ENCODE measurements at regions not wholly inside any gene's neighbourhood (a gene's known extent, or its start where the extent isn't known, plus 50 kb on each side); places are given as distances from the start of the nearest gene placed in this dataset.

DNA sequence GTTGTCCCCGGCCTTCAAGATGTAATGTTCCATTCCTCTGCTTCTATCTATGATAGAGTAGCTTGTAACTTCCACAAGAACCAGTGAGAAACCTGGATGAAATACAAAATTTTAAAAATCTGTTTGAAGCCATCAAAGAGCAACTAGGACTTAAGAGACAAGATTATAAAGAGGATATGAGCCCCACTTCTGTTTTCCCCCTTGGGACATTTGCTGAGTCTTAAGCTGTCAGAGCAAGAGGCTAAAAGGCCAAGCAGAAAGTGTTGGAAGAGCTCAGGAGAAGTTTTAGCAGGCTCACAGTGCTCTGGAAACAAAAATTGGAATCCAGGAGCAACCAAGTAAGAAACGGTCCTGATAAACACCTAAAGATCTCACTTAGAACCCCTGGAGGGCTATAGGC lies 76.1 kb downstream of the ADRB2 start:
- POLR2A ChIA-PET (ENCODE audit: low non-redundant PET): no interaction called here
- Histone ChIP-seq H3K4me1 (ENCODE audit: insufficient read depth, low read length, poor library complexity, severe bottlenecking) (no peaks in the 10 kb centered on the region), H3K27me3 (replicated peaks; ENCODE audit: insufficient read depth, low read depth, low read length, poor library complexity) (peaks cover 11% of the 10 kb centered on the region), H3K4me3 (ENCODE audit: low read depth, low read length, poor library complexity, severe bottlenecking) (no peak overlapping the region), H3K36me3 (ENCODE audit: insufficient read depth, low read length, poor library complexity, severe bottlenecking) (no peaks in the 10 kb centered on the region), H3K27ac (ENCODE audit: low read depth, low read length, poor library complexity, severe bottlenecking) (no peak overlapping the region), H3K9me3 (ENCODE audit: low read depth, low read length, poor library complexity, severe bottlenecking) (no peaks in the 10 kb centered on the region)
- DNase-seq (ENCODE audit: low spot score): no peak
- no TSS peak for BruUV-seq (replicated peaks)
- no peak for TF ChIP-seq EZH2 (IDR thresholded peaks at IDR 0.05; ENCODE audit: borderline replicate concordance, low read depth, low read length, poor library complexity, severe bottlenecking)
- TF ChIP-seq, protein P1, sequence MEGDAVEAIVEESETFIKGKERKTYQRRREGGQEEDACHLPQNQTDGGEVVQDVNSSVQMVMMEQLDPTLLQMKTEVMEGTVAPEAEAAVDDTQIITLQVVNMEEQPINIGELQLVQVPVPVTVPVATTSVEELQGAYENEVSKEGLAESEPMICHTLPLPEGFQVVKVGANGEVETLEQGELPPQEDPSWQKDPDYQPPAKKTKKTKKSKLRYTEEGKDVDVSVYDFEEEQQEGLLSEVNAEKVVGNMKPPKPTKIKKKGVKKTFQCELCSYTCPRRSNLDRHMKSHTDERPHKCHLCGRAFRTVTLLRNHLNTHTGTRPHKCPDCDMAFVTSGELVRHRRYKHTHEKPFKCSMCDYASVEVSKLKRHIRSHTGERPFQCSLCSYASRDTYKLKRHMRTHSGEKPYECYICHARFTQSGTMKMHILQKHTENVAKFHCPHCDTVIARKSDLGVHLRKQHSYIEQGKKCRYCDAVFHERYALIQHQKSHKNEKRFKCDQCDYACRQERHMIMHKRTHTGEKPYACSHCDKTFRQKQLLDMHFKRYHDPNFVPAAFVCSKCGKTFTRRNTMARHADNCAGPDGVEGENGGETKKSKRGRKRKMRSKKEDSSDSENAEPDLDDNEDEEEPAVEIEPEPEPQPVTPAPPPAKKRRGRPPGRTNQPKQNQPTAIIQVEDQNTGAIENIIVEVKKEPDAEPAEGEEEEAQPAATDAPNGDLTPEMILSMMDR (conservative IDR thresholded peaks at IDR 0.05; ENCODE audit: low read depth, low read length): no peak
- CTCF ChIA-PET: no interaction called here
- intact Hi-C loops (cut with micrococcal nuclease; ENCODE audit: unreplicated experiment): no loop called here

DNA sequence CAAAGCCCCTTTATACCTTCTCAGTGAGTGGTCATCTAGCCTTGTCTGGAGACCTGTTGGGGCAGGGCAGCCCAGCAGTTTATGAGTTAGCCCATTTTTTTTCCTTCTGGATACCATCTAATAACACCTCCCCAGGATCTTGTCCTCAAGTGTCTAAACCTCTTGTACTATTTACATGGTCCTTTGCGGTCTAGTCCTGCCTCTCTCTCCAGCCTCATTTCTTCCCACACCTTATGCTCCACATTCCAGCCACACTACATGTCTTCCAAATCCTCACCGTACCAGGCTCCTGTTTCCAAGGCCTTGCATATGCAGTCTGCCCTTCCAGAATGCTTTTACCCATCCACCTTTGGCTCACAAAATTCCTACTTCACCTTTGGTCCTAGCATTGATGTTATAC lies 77.2 kb downstream of the ADRB2 start:
- Histone ChIP-seq H3K27ac (ENCODE audit: low read depth, low read length, poor library complexity, severe bottlenecking) (no peak overlapping the region), H3K36me3 (ENCODE audit: insufficient read depth, low read length, poor library complexity, severe bottlenecking) (no peaks in the 10 kb centered on the region), H3K27me3 (replicated peaks; ENCODE audit: insufficient read depth, low read depth, low read length, poor library complexity) (peaks cover 11% of the 10 kb centered on the region), H3K4me1 (ENCODE audit: insufficient read depth, low read length, poor library complexity, severe bottlenecking) (no peaks in the 10 kb centered on the region), H3K4me3 (ENCODE audit: low read depth, low read length, poor library complexity, severe bottlenecking) (no peak overlapping the region), H3K9me3 (ENCODE audit: low read depth, low read length, poor library complexity, severe bottlenecking) (no peaks in the 10 kb centered on the region)
- TF ChIP-seq EZH2 (IDR thresholded peaks at IDR 0.05; ENCODE audit: borderline replicate concordance, low read depth, low read length, poor library complexity, severe bottlenecking): no peak
- TF ChIP-seq, protein P1 (conservative IDR thresholded peaks at IDR 0.05; ENCODE audit: low read depth, low read length): no peak
- CTCF ChIA-PET: no interaction called here
- POLR2A ChIA-PET (ENCODE audit: low non-redundant PET): no interaction called here
- DNase-seq (ENCODE audit: low spot score): no peak
- BruUV-seq (replicated peaks): no TSS peak
- intact Hi-C loops (cut with micrococcal nuclease; ENCODE audit: unreplicated experiment): no loop called here

DNA sequence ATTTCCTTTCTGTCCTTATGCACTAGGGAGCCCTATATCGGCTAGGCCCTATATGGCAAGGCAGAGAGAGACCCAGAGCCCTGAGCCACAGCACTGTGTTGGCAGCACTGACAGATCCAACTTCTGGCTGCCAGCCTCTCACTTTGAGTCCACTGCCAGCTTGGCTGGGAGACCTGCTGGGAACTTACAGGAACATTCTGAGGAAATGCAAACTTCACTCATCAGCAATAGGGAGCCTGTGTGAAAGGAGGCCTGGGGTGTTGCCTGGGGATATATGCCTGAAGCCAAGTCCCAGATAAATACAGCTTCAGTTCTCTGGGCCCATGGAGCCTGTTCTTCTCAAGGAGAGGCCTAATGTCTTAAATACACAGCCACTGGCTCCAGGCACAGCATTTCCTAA lies 78.0 kb downstream of the ADRB2 start:
- CTCF ChIA-PET: no interaction called here

More for the DNA sequence above, 78.0 kb downstream of the ADRB2 start:
- Histone ChIP-seq H3K27me3 (replicated peaks; ENCODE audit: insufficient read depth, low read depth, low read length, poor library complexity) (peaks cover 6% of the 10 kb centered on the region), H3K9me3 (ENCODE audit: low read depth, low read length, poor library complexity, severe bottlenecking) (no peaks in the 10 kb centered on the region), H3K4me3 (ENCODE audit: low read depth, low read length, poor library complexity, severe bottlenecking) (no peak overlapping the region), H3K4me1 (ENCODE audit: insufficient read depth, low read length, poor library complexity, severe bottlenecking) (no peaks in the 10 kb centered on the region), H3K36me3 (ENCODE audit: insufficient read depth, low read length, poor library complexity, severe bottlenecking) (no peaks in the 10 kb centered on the region), H3K27ac (ENCODE audit: low read depth, low read length, poor library complexity, severe bottlenecking) (no peak overlapping the region)
- no peak for DNase-seq (ENCODE audit: low spot score)
- POLR2A ChIA-PET (ENCODE audit: low non-redundant PET): no interaction called here
- no TSS peak for BruUV-seq (replicated peaks)
- TF ChIP-seq EZH2 (IDR thresholded peaks at IDR 0.05; ENCODE audit: borderline replicate concordance, low read depth, low read length, poor library complexity, severe bottlenecking): no peak
- TF ChIP-seq, protein P1 (conservative IDR thresholded peaks at IDR 0.05; ENCODE audit: low read depth, low read length): no peak
- intact Hi-C loops (cut with micrococcal nuclease; ENCODE audit: unreplicated experiment): no loop called here

Data from A673 (cell line).